ENCODE measurements at regions not wholly inside any gene's neighbourhood (a gene's known extent, or its start where the extent isn't known, plus 50 kb on each side); places are given as distances from the start of the nearest gene placed in this dataset.

DNA sequence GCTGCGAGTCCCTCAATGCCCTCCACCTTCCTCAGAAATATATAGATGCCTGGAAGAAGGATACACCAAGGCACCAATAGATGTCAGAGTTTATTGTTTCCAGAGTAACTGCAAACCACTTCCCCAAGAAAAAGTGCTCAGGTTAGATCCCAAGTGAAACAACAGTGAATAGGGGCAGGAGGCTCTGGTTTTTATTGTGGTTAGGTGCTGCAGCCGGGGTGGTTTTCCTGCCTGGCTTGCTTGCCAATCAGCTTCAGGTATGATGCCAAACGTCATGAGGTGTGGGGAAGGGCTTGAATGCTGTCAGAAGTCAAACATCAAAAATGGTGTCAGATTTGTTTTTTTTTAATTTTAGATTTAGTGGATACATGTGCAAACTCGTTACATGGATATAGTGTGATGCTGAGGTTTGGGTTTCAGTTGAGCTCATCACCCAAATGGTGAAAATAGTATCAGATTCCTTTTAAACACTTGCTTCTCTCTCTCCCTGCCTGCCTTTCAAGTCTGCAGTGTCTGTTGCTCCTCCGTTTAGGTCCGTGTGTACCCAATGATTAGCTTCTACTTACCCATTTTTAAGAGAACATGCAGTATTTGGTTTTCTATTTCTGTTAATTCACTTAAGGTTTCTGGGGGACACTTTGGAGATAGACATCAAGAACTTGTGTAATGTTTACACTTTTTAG is 1317.0 kb downstream of the MRPL39 start:
- H3K36me3 ChIP-seq (ENCODE audit: insufficient read depth, low read length), result no peaks in the 10 kb centered on the region
- peak; percentile 97 for ATAC-seq (ENCODE audit: insufficient read depth, low read depth)

DNA sequence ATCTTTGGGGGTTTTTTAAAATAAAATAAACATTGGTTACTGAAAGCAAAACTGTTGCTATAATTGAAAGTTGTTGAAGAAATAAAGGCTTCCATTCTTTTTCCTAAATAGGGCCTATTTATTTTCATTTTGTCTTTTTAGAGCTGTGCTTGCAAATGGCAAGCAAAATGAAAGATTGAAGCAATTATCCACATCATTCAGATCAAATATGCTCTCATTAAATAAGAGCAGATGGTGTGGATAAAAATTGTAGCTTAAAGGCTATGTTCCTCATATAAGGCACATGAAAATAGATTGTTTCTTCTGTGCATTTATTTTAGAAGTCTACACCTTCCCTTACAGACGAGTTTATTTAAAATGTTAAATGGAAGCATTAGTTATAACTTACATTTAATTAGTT is 1317.7 kb downstream of the MRPL39 start:
- no peak overlapping the region for H3K4me2 ChIP-seq (ENCODE audit: insufficient read depth, low read length)
- H3K4me3 ChIP-seq (ENCODE audit: low read depth in 1 of 2, low read length in 2 of 2), result no peak overlapping the region
- peaks cover 4% of the 10 kb centered on the region; the same call in 1 of the 2 replicates for H3K4me1 ChIP-seq (ENCODE audit: insufficient read depth, low read length)
- no peak overlapping the region for H3K9ac ChIP-seq (ENCODE audit: low read depth, low read length)
- H3K27ac ChIP-seq (ENCODE audit: low read length), result no peak overlapping the region
- DNase-seq, result no peak
- no peak for ATAC-seq (ENCODE audit: insufficient read depth, low read depth)
- H3K36me3 ChIP-seq (ENCODE audit: insufficient read depth, low read length), result no peaks in the 10 kb centered on the region
- H4K20me1 ChIP-seq (ENCODE audit: insufficient read depth, low read length), result no peaks in the 10 kb centered on the region
- H3K79me2 ChIP-seq (ENCODE audit: insufficient read depth, low read length), result no peaks in the 10 kb centered on the region
- no peaks in the 10 kb centered on the region for H3K27me3 ChIP-seq (ENCODE audit: insufficient read depth, low read length, poor library complexity)
- H2AFZ ChIP-seq (ENCODE audit: low read depth, low read length), result no peak overlapping the region
- H3K9me3 ChIP-seq (ENCODE audit: insufficient read depth, low read length, severe bottlenecking), result no peaks in the 10 kb centered on the region
- TF ChIP-seq, protein P1, sequence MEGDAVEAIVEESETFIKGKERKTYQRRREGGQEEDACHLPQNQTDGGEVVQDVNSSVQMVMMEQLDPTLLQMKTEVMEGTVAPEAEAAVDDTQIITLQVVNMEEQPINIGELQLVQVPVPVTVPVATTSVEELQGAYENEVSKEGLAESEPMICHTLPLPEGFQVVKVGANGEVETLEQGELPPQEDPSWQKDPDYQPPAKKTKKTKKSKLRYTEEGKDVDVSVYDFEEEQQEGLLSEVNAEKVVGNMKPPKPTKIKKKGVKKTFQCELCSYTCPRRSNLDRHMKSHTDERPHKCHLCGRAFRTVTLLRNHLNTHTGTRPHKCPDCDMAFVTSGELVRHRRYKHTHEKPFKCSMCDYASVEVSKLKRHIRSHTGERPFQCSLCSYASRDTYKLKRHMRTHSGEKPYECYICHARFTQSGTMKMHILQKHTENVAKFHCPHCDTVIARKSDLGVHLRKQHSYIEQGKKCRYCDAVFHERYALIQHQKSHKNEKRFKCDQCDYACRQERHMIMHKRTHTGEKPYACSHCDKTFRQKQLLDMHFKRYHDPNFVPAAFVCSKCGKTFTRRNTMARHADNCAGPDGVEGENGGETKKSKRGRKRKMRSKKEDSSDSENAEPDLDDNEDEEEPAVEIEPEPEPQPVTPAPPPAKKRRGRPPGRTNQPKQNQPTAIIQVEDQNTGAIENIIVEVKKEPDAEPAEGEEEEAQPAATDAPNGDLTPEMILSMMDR (IDR thresholded peaks at IDR 0.05; ENCODE audit: borderline replicate concordance, extremely low read depth, low read length, poor library complexity, severe bottlenecking), result no peak
- TF ChIP-seq EZH2 (IDR thresholded peaks at IDR 0.05; ENCODE audit: borderline replicate concordance, low read depth, low read length, severe bottlenecking), result no peak

More for the DNA sequence above, 1317.0 kb downstream of the MRPL39 start:
- peak; percentile 65 for DNase-seq
- H3K4me3 ChIP-seq (ENCODE audit: low read depth in 1 of 2, low read length in 2 of 2), result no peak overlapping the region; a peak in 1 of 4 replicates
- peak overlapping the region; percentile 31 for H3K4me2 ChIP-seq (ENCODE audit: insufficient read depth, low read length)
- H3K9me3 ChIP-seq (ENCODE audit: insufficient read depth, low read length, severe bottlenecking), result no peaks in the 10 kb centered on the region
- no peaks in the 10 kb centered on the region for H3K27me3 ChIP-seq (ENCODE audit: insufficient read depth, low read length, poor library complexity)
- H3K79me2 ChIP-seq (ENCODE audit: insufficient read depth, low read length), result no peaks in the 10 kb centered on the region
- peaks cover 4% of the 10 kb centered on the region; the same call in 1 of the 2 replicates for H3K4me1 ChIP-seq (ENCODE audit: insufficient read depth, low read length)
- H4K20me1 ChIP-seq (ENCODE audit: insufficient read depth, low read length), result no peaks in the 10 kb centered on the region
- no peak overlapping the region for H3K27ac ChIP-seq (ENCODE audit: low read length)
- TF ChIP-seq, protein P1 (IDR thresholded peaks at IDR 0.05; ENCODE audit: borderline replicate concordance, extremely low read depth, low read length, poor library complexity, severe bottlenecking), result no peak
- TF ChIP-seq EZH2 (IDR thresholded peaks at IDR 0.05; ENCODE audit: borderline replicate concordance, low read depth, low read length, severe bottlenecking), result no peak
- no peak overlapping the region; the same call in 1 of the 2 replicates for H2AFZ ChIP-seq (ENCODE audit: low read depth, low read length)
- no peak overlapping the region for H3K9ac ChIP-seq (ENCODE audit: low read depth, low read length)

DNA sequence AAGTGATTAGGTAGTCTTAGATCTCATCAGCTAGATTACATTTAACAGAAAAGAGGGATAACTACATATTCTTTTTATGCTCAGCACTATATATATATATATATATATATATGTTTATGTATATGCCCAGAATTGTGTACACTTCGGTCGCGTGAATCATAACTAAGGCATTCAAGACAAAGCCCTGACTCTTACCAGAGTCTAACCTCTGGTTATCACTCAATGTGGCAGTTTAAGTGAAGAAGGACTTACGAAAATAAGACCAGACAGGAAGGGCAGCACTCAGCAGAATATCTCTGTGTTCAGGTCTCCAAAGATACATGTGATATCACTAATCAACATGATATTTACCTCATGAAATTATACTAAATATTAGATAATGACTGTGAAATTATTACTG is 1326.7 kb downstream of the MRPL39 start:
- H3K27ac ChIP-seq (ENCODE audit: low read length), result no peak overlapping the region
- H3K4me2 ChIP-seq (ENCODE audit: insufficient read depth, low read length), result no peak overlapping the region
- DNase-seq, result no peak
- no peaks in the 10 kb centered on the region for H3K4me1 ChIP-seq (ENCODE audit: insufficient read depth, low read length)
- ATAC-seq (ENCODE audit: insufficient read depth, low read depth), result no peak
- no peak overlapping the region for H3K4me3 ChIP-seq (ENCODE audit: low read depth in 1 of 2, low read length in 2 of 2)
- H4K20me1 ChIP-seq (ENCODE audit: insufficient read depth, low read length), result no peaks in the 10 kb centered on the region
- TF ChIP-seq EZH2 (IDR thresholded peaks at IDR 0.05; ENCODE audit: borderline replicate concordance, low read depth, low read length, severe bottlenecking), result no peak
- TF ChIP-seq, protein P1 (IDR thresholded peaks at IDR 0.05; ENCODE audit: borderline replicate concordance, extremely low read depth, low read length, poor library complexity, severe bottlenecking), result no peak
- no peak overlapping the region for H3K9ac ChIP-seq (ENCODE audit: low read depth, low read length)
- H2AFZ ChIP-seq (ENCODE audit: low read depth, low read length), result no peak overlapping the region
- H3K27me3 ChIP-seq (ENCODE audit: insufficient read depth, low read length, poor library complexity), result no peaks in the 10 kb centered on the region
- H3K79me2 ChIP-seq (ENCODE audit: insufficient read depth, low read length), result no peaks in the 10 kb centered on the region
- H3K9me3 ChIP-seq (ENCODE audit: insufficient read depth, low read length, severe bottlenecking), result no peaks in the 10 kb centered on the region
- H3K36me3 ChIP-seq (ENCODE audit: insufficient read depth, low read length), result no peaks in the 10 kb centered on the region

All from DND-41 (cell line).